HL-60/S4 treated with retinoic acid at 250 ng/mL for 4 days and 3 days (cell line): ENCODE measurements at regions not wholly inside any gene's neighbourhood (a gene's known extent, or its start where the extent isn't known, plus 50 kb on each side); places are given as distances from the start of the nearest gene placed in this dataset.

Source experiments
- in situ Hi-C: fragments of 300-500 bp; cut with MboI; formaldehyde crosslinking; loops from 2 replicates; pipeline ENCODE4 v1.7.0; 2022; ENCODE audit warnings: low sequenced_read_pairs

GRCh38 chr6:14618759-14619418 lies 501.3 kb downstream of the CD83 start:
- in situ Hi-C loops, result no loop called here

GRCh38 chr6:14619419-14619781 lies 501.8 kb downstream of the CD83 start:
- in situ Hi-C loops, result no loop called here

- in situ Hi-C loops, result no loop called here
Measured at GRCh38 chr6:14620522-14620921, 502.9 kb downstream of the CD83 start.

- in situ Hi-C loops, result no loop called here
Measured at GRCh38 chr6:14621518-14621917, 503.9 kb downstream of the CD83 start.

- in situ Hi-C loops, result no loop called here
Measured at GRCh38 chr6:14622085-14622484, 504.5 kb downstream of the CD83 start.

- in situ Hi-C loops, result no loop called here
Measured at GRCh38 chr6:14622909-14623505, 505.4 kb downstream of the CD83 start.

- in situ Hi-C loops, result no loop called here
Measured at GRCh38 chr6:14625173-14625895, 507.8 kb downstream of the CD83 start.

- in situ Hi-C loops, result no loop called here
Measured at GRCh38 chr6:14626556-14626955, 509.0 kb downstream of the CD83 start.

- in situ Hi-C loops, result no loop called here
Measured at GRCh38 chr6:14630016-14630415, 512.4 kb downstream of the CD83 start.

GRCh38 chr6:14633479-14633878 lies 515.9 kb downstream of the CD83 start:
- in situ Hi-C loops, result no loop called here

- in situ Hi-C loops, result no loop called here
Measured at GRCh38 chr6:14634072-14634471, 516.5 kb downstream of the CD83 start.

GRCh38 chr6:14635195-14635594 lies 517.6 kb downstream of the CD83 start:
- in situ Hi-C loops, result no loop called here

- in situ Hi-C loops, result no loop called here
Measured at GRCh38 chr6:14635934-14636591, 518.5 kb downstream of the CD83 start.

GRCh38 chr6:14638435-14638905 lies 520.9 kb downstream of the CD83 start:
- in situ Hi-C loops, result no loop called here

- in situ Hi-C loops, result no loop called here
Measured at GRCh38 chr6:14638906-14639761, 521.6 kb downstream of the CD83 start.

GRCh38 chr6:14639983-14640599 lies 522.5 kb downstream of the CD83 start:
- in situ Hi-C loops, result no loop called here

GRCh38 chr6:14640631-14641030 lies 523.1 kb downstream of the CD83 start:
- in situ Hi-C loops, result no loop called here

GRCh38 chr6:14641423-14642135 lies 524.0 kb downstream of the CD83 start:
- in situ Hi-C loops, result no loop called here

GRCh38 chr6:14642136-14642505 lies 524.5 kb downstream of the CD83 start:
- in situ Hi-C loops, result no loop called here

GRCh38 chr6:14642842-14643241 lies 525.3 kb downstream of the CD83 start:
- in situ Hi-C loops, result no loop called here
